ENCODE measurements at regions not wholly inside any gene's neighbourhood (a gene's known extent, or its start where the extent isn't known, plus 50 kb on each side); places are given as distances from the start of the nearest gene placed in this dataset.

DNA sequence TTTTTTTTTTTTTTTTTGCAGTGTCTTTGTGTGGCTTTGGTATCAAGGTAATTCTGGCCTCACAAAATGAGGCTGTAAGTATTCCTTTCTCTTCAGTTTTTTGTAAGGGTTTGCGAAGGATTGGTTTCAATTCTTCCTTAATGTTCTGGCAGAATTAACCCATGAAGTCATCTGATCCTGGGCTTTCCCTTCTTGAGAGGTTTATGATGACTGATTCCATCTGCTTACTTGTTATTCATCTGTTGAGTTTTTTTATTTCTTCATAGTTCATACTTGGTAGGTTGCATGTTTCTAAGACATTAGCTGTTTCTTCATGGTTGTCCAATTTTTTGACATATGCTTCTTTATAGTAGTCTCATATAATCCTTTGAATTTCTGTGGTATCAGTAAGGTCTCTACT, 181.4 kb upstream of the PDE5A start:
- no peak overlapping the region for H3K4me3 ChIP-seq (ENCODE audit: low read length)

DNA sequence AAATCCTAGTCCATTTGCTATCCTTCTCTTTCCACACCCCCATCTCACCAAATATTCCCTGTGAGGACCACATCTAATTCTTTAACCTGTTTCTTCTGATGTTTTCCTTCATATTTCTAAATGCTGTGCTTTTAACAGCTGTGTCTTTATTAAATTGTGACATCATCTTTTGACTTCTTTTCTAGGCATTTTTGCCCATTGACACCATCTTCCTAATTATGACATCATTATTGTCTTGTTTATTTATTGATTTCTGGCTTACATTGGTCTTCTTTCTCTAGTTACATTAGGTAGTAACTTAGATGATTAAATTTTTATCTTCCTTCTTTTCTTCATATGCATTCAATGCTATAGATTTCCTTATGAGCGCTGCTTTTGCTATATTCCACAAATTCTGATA, 175.8 kb upstream of the PDE5A start:
- H2AFZ ChIP-seq (ENCODE audit: low read length) = no peak overlapping the region
- no peak overlapping the region for H3K9ac ChIP-seq (ENCODE audit: low read length)
- no peaks in the 10 kb centered on the region for H3K9me2 ChIP-seq (replicated peaks; ENCODE audit: insufficient read depth, low read length)
- H3K4me2 ChIP-seq (ENCODE audit: low read depth, low read length, poor library complexity, severe bottlenecking) = no peak overlapping the region
- H4K20me1 ChIP-seq (ENCODE audit: insufficient read depth, low read depth, low read length) = no peaks in the 10 kb centered on the region
- DNase-seq = no peak
- no peaks in the 10 kb centered on the region for H3K4me1 ChIP-seq (ENCODE audit: low read length)
- no peak overlapping the region for H3K27ac ChIP-seq (ENCODE audit: low read length)
- no peaks in the 10 kb centered on the region for H3K27me3 ChIP-seq (ENCODE audit: low read length)
- no peak overlapping the region for H3K4me3 ChIP-seq (ENCODE audit: low read length)
- H3K9me3 ChIP-seq (ENCODE audit: low read length) = no peaks in the 10 kb centered on the region
- H3K79me2 ChIP-seq (ENCODE audit: low read length) = no peaks in the 10 kb centered on the region
- no peaks in the 10 kb centered on the region for H3K36me3 ChIP-seq (ENCODE audit: insufficient read depth, low read length)

More for the DNA sequence above, 181.4 kb upstream of the PDE5A start:
- DNase-seq = no peak
- Histone ChIP-seq H3K36me3 (ENCODE audit: insufficient read depth, low read length) (no peaks in the 10 kb centered on the region), H3K79me2 (ENCODE audit: low read length) (no peaks in the 10 kb centered on the region), H4K20me1 (ENCODE audit: insufficient read depth, low read depth, low read length) (no peaks in the 10 kb centered on the region), H3K4me2 (ENCODE audit: low read depth, low read length, poor library complexity, severe bottlenecking) (no peak overlapping the region), H3K4me1 (ENCODE audit: low read length) (no peaks in the 10 kb centered on the region), H3K9me3 (ENCODE audit: low read length) (no peaks in the 10 kb centered on the region), H3K9ac (ENCODE audit: low read length) (no peak overlapping the region), H3K27me3 (ENCODE audit: low read length) (no peaks in the 10 kb centered on the region), H2AFZ (ENCODE audit: low read length) (no peak overlapping the region), H3K9me2 (replicated peaks; ENCODE audit: insufficient read depth, low read length) (no peaks in the 10 kb centered on the region), H3K27ac (ENCODE audit: low read length) (no peak overlapping the region)

DNA sequence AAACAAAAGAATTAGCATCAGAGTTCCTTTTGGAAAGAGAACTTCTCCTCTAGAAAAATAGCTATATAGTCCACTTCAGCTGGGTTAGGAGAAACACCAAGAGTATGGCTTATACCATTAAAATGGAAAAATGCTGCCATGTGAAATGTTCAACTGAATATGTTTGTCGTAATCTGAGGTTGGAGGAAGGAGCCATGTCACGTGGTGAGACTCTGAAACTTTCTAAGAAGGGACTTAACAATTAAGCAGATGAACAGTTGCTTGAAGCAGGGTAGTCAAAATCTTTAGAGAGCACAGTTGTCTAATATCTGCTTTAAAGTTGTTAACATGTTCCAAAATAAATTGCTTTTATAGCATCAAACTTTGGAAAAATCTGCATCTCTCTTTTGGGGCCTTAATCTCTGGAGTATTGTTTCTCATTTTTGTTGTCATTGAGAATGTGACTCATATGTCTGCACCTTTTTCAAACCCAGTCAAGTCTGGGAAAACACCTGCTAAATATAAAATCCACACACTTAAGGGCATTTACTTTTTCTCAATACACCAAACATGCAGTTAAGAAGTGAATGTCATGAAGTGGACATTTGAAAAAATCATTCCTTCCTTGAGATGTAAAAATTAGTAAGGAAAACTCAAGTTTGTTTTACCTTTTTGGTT, 168.8 kb upstream of the PDE5A start:
- Histone ChIP-seq H4K20me1 (ENCODE audit: insufficient read depth, low read depth, low read length) (no peaks in the 10 kb centered on the region), H3K9me2 (replicated peaks; ENCODE audit: insufficient read depth, low read length) (no peaks in the 10 kb centered on the region), H3K9ac (ENCODE audit: low read length) (no peak overlapping the region), H3K4me2 (ENCODE audit: low read depth, low read length, poor library complexity, severe bottlenecking) (no peak overlapping the region), H3K79me2 (ENCODE audit: low read length) (no peaks in the 10 kb centered on the region), H3K9me3 (ENCODE audit: low read length) (no peaks in the 10 kb centered on the region), H3K27me3 (ENCODE audit: low read length) (no peaks in the 10 kb centered on the region), H3K36me3 (ENCODE audit: insufficient read depth, low read length) (no peaks in the 10 kb centered on the region), H3K4me1 (ENCODE audit: low read length) (peaks cover 6% of the 10 kb centered on the region), H2AFZ (ENCODE audit: low read length) (no peak overlapping the region), H3K27ac (ENCODE audit: low read length) (no peak overlapping the region), H3K4me3 (ENCODE audit: low read length) (no peak overlapping the region)
- no peak for DNase-seq

- Histone ChIP-seq H3K27me3 (ENCODE audit: low read length) (no peaks in the 10 kb centered on the region), H3K4me2 (ENCODE audit: low read depth, low read length, poor library complexity, severe bottlenecking) (no peak overlapping the region), H3K79me2 (ENCODE audit: low read length) (no peaks in the 10 kb centered on the region), H3K36me3 (ENCODE audit: insufficient read depth, low read length) (no peaks in the 10 kb centered on the region), H3K9me3 (ENCODE audit: low read length) (no peaks in the 10 kb centered on the region), H3K9me2 (replicated peaks; ENCODE audit: insufficient read depth, low read length) (no peaks in the 10 kb centered on the region), H2AFZ (ENCODE audit: low read length) (no peak overlapping the region), H3K9ac (ENCODE audit: low read length) (no peak overlapping the region), H3K4me1 (ENCODE audit: low read length) (peaks cover 6% of the 10 kb centered on the region), H3K27ac (ENCODE audit: low read length) (no peak overlapping the region), H3K4me3 (ENCODE audit: low read length) (no peak overlapping the region), H4K20me1 (ENCODE audit: insufficient read depth, low read depth, low read length) (no peaks in the 10 kb centered on the region)
- no peak for DNase-seq
These were observed 167.5 kb upstream of the PDE5A start for GRCh38 chr4:119795986-119796578.

DNA sequence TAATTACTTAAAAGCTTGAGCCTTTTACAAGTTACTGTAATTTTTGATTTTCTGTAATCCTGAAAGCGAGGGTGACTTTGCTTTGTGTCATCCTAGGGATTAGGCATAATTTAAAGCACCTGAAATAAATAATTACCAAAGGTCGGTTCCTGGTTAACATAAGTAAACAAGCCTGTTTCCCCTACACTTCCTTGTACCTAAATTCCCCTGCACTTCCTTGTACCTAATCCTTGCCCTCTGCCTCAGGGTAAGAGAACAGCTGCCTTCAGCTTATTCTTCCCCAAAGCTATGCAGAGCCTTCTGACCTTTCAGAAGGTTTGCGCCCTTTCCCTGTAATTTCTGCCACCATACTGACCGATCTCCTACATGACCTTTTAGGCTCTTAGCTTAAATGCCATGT, 166.1 kb upstream of the PDE5A start:
- no peak for DNase-seq
- H3K9ac ChIP-seq (ENCODE audit: low read length) = no peak overlapping the region
- no peaks in the 10 kb centered on the region for H3K9me3 ChIP-seq (ENCODE audit: low read length)
- H3K4me3 ChIP-seq (ENCODE audit: low read length) = no peak overlapping the region
- H3K36me3 ChIP-seq (ENCODE audit: insufficient read depth, low read length) = no peaks in the 10 kb centered on the region
- H3K79me2 ChIP-seq (ENCODE audit: low read length) = no peaks in the 10 kb centered on the region
- H4K20me1 ChIP-seq (ENCODE audit: insufficient read depth, low read depth, low read length) = no peaks in the 10 kb centered on the region
- H3K9me2 ChIP-seq (replicated peaks; ENCODE audit: insufficient read depth, low read length) = no peaks in the 10 kb centered on the region
- H2AFZ ChIP-seq (ENCODE audit: low read length) = no peak overlapping the region
- peaks cover 6% of the 10 kb centered on the region for H3K4me1 ChIP-seq (ENCODE audit: low read length)
- no peaks in the 10 kb centered on the region for H3K27me3 ChIP-seq (ENCODE audit: low read length)
- no peak overlapping the region for H3K4me2 ChIP-seq (ENCODE audit: low read depth, low read length, poor library complexity, severe bottlenecking)
- no peak overlapping the region for H3K27ac ChIP-seq (ENCODE audit: low read length)

GRCh38 chr4:119794113-119794512, 165.5 kb upstream of the PDE5A start:
- no peaks in the 10 kb centered on the region for H3K9me2 ChIP-seq (replicated peaks; ENCODE audit: insufficient read depth, low read length)
- peaks cover 6% of the 10 kb centered on the region for H3K4me1 ChIP-seq (ENCODE audit: low read length)
- H3K27me3 ChIP-seq (ENCODE audit: low read length) = no peaks in the 10 kb centered on the region
- H2AFZ ChIP-seq (ENCODE audit: low read length) = no peak overlapping the region
- H3K27ac ChIP-seq (ENCODE audit: low read length) = no peak overlapping the region
- no peaks in the 10 kb centered on the region for H3K9me3 ChIP-seq (ENCODE audit: low read length)
- no peaks in the 10 kb centered on the region for H3K36me3 ChIP-seq (ENCODE audit: insufficient read depth, low read length)
- no peak overlapping the region for H3K4me3 ChIP-seq (ENCODE audit: low read length)
- no peaks in the 10 kb centered on the region for H3K79me2 ChIP-seq (ENCODE audit: low read length)
- no peak overlapping the region for H3K4me2 ChIP-seq (ENCODE audit: low read depth, low read length, poor library complexity, severe bottlenecking)
- no peak for DNase-seq
- H4K20me1 ChIP-seq (ENCODE audit: insufficient read depth, low read depth, low read length) = no peaks in the 10 kb centered on the region
- no peak overlapping the region for H3K9ac ChIP-seq (ENCODE audit: low read length)

GRCh38 chr4:119788349-119789266, 160.0 kb upstream of the PDE5A start:
- Histone ChIP-seq H4K20me1 (ENCODE audit: insufficient read depth, low read depth, low read length) (no peaks in the 10 kb centered on the region), H3K27me3 (ENCODE audit: low read length) (no peaks in the 10 kb centered on the region), H2AFZ (ENCODE audit: low read length) (no peak overlapping the region), H3K36me3 (ENCODE audit: insufficient read depth, low read length) (no peaks in the 10 kb centered on the region), H3K27ac (ENCODE audit: low read length) (no peak overlapping the region), H3K4me2 (ENCODE audit: low read depth, low read length, poor library complexity, severe bottlenecking) (no peak overlapping the region), H3K9me3 (ENCODE audit: low read length) (no peaks in the 10 kb centered on the region), H3K9ac (ENCODE audit: low read length) (no peak overlapping the region), H3K79me2 (ENCODE audit: low read length) (no peaks in the 10 kb centered on the region), H3K4me3 (ENCODE audit: low read length) (no peak overlapping the region), H3K4me1 (ENCODE audit: low read length) (no peaks in the 10 kb centered on the region), H3K9me2 (replicated peaks; ENCODE audit: insufficient read depth, low read length) (no peaks in the 10 kb centered on the region)
- DNase-seq = no peak

- no peaks in the 10 kb centered on the region for H3K4me1 ChIP-seq (ENCODE audit: low read length)
- no peaks in the 10 kb centered on the region for H3K9me2 ChIP-seq (replicated peaks; ENCODE audit: insufficient read depth, low read length)
- no peaks in the 10 kb centered on the region for H4K20me1 ChIP-seq (ENCODE audit: insufficient read depth, low read depth, low read length)
- H3K36me3 ChIP-seq (ENCODE audit: insufficient read depth, low read length) = no peaks in the 10 kb centered on the region
- H2AFZ ChIP-seq (ENCODE audit: low read length) = no peak overlapping the region
- H3K27ac ChIP-seq (ENCODE audit: low read length) = no peak overlapping the region
- no peak overlapping the region for H3K4me3 ChIP-seq (ENCODE audit: low read length)
- no peak overlapping the region for H3K9ac ChIP-seq (ENCODE audit: low read length)
- DNase-seq = peak; percentile 44
- no peaks in the 10 kb centered on the region for H3K79me2 ChIP-seq (ENCODE audit: low read length)
- H3K27me3 ChIP-seq (ENCODE audit: low read length) = no peaks in the 10 kb centered on the region
- H3K9me3 ChIP-seq (ENCODE audit: low read length) = no peaks in the 10 kb centered on the region
- H3K4me2 ChIP-seq (ENCODE audit: low read depth, low read length, poor library complexity, severe bottlenecking) = no peak overlapping the region
These were observed 157.4 kb upstream of the PDE5A start for GRCh38 chr4:119785963-119786362.
